ENCODE measurements at regions not wholly inside any gene's neighbourhood (a gene's known extent, or its start where the extent isn't known, plus 50 kb on each side); places are given as distances from the start of the nearest gene placed in this dataset.
A peak's percentile ranks its signal among the peaks of the same experiment; 100 is the strongest.

GRCh38 chr4:124948976-124949597 lies 236.6 kb upstream of the ANKRD50 start:
- no peaks in the 10 kb centered on the region for H3K27me3 ChIP-seq (ENCODE audit: control insufficient read depth, insufficient read depth, low read length)
- H3K4me1 ChIP-seq (ENCODE audit: control insufficient read depth, insufficient read depth, low read length): no peaks in the 10 kb centered on the region
- H3K27ac ChIP-seq (ENCODE audit: low read length): no peak overlapping the region
- H3K36me3 ChIP-seq (ENCODE audit: control insufficient read depth, insufficient read depth, low read length): no peaks in the 10 kb centered on the region
- DNase-seq: no peak
- no CpG with 5 or more reads among the region's 1 CpG for WGBS (ENCODE audit: insufficient coverage)
- no peaks in the 10 kb centered on the region for H3K9me3 ChIP-seq (replicated peaks; ENCODE audit: control insufficient read depth, low read depth, low read length)
- H3K4me3 ChIP-seq (ENCODE audit: low read length): no peak overlapping the region

GRCh38 chr4:124947622-124948265 lies 235.2 kb upstream of the ANKRD50 start:
- WGBS (ENCODE audit: insufficient coverage): no CpG with 5 or more reads among the region's 3 CpGs
- Histone ChIP-seq H3K27me3 (ENCODE audit: control insufficient read depth, insufficient read depth, low read length) (no peaks in the 10 kb centered on the region), H3K27ac (ENCODE audit: low read length) (no peak overlapping the region), H3K4me1 (ENCODE audit: control insufficient read depth, insufficient read depth, low read length) (no peaks in the 10 kb centered on the region), H3K9me3 (replicated peaks; ENCODE audit: control insufficient read depth, low read depth, low read length) (no peaks in the 10 kb centered on the region), H3K4me3 (ENCODE audit: low read length) (no peak overlapping the region), H3K36me3 (ENCODE audit: control insufficient read depth, insufficient read depth, low read length) (no peaks in the 10 kb centered on the region)
- no peak for DNase-seq

GRCh38 chr4:124946696-124947095 lies 234.2 kb upstream of the ANKRD50 start:
- H3K9me3 ChIP-seq (replicated peaks; ENCODE audit: control insufficient read depth, low read depth, low read length): no peaks in the 10 kb centered on the region
- 80% methylated on average over 1 of the region's 2 CpGs for WGBS (ENCODE audit: insufficient coverage)
- no peaks in the 10 kb centered on the region for H3K27me3 ChIP-seq (ENCODE audit: control insufficient read depth, insufficient read depth, low read length)
- no peak overlapping the region for H3K4me3 ChIP-seq (ENCODE audit: low read length)
- H3K27ac ChIP-seq (ENCODE audit: low read length): no peak overlapping the region
- no peaks in the 10 kb centered on the region for H3K36me3 ChIP-seq (ENCODE audit: control insufficient read depth, insufficient read depth, low read length)
- DNase-seq: peak; percentile 16
- no peaks in the 10 kb centered on the region for H3K4me1 ChIP-seq (ENCODE audit: control insufficient read depth, insufficient read depth, low read length)

- H3K4me1 ChIP-seq (ENCODE audit: control insufficient read depth, insufficient read depth, low read length): no peaks in the 10 kb centered on the region
- no CpG with 5 or more reads among the region's 1 CpG for WGBS (ENCODE audit: insufficient coverage)
- H3K36me3 ChIP-seq (ENCODE audit: control insufficient read depth, insufficient read depth, low read length): no peaks in the 10 kb centered on the region
- H3K27ac ChIP-seq (ENCODE audit: low read length): no peak overlapping the region
- no peak for DNase-seq
- H3K9me3 ChIP-seq (replicated peaks; ENCODE audit: control insufficient read depth, low read depth, low read length): no peaks in the 10 kb centered on the region
- no peaks in the 10 kb centered on the region for H3K27me3 ChIP-seq (ENCODE audit: control insufficient read depth, insufficient read depth, low read length)
- H3K4me3 ChIP-seq (ENCODE audit: low read length): no peak overlapping the region
These were observed 232.9 kb upstream of the ANKRD50 start for GRCh38 chr4:124945422-124945821.

GRCh38 chr4:124943938-124944337 lies 231.4 kb upstream of the ANKRD50 start:
- H3K36me3 ChIP-seq (ENCODE audit: control insufficient read depth, insufficient read depth, low read length): no peaks in the 10 kb centered on the region
- no peaks in the 10 kb centered on the region for H3K4me1 ChIP-seq (ENCODE audit: control insufficient read depth, insufficient read depth, low read length)
- no peak overlapping the region for H3K27ac ChIP-seq (ENCODE audit: low read length)
- no peak for DNase-seq
- 98% methylated on average over 4 of the region's 7 CpGs for WGBS (ENCODE audit: insufficient coverage)
- H3K9me3 ChIP-seq (replicated peaks; ENCODE audit: control insufficient read depth, low read depth, low read length): no peaks in the 10 kb centered on the region
- no peak overlapping the region for H3K4me3 ChIP-seq (ENCODE audit: low read length)
- H3K27me3 ChIP-seq (ENCODE audit: control insufficient read depth, insufficient read depth, low read length): no peaks in the 10 kb centered on the region

GRCh38 chr4:124943145-124943889 lies 230.8 kb upstream of the ANKRD50 start:
- Histone ChIP-seq H3K36me3 (ENCODE audit: control insufficient read depth, insufficient read depth, low read length) (no peaks in the 10 kb centered on the region), H3K4me3 (ENCODE audit: low read length) (no peak overlapping the region), H3K9me3 (replicated peaks; ENCODE audit: control insufficient read depth, low read depth, low read length) (no peaks in the 10 kb centered on the region), H3K27ac (ENCODE audit: low read length) (no peak overlapping the region), H3K27me3 (ENCODE audit: control insufficient read depth, insufficient read depth, low read length) (no peaks in the 10 kb centered on the region), H3K4me1 (ENCODE audit: control insufficient read depth, insufficient read depth, low read length) (peaks cover under 1% of the 10 kb centered on the region)
- DNase-seq: no peak
- 100% methylated on average over 4 of the region's 11 CpGs for WGBS (ENCODE audit: insufficient coverage)

GRCh38 chr4:124941267-124941666 lies 228.7 kb upstream of the ANKRD50 start:
- Histone ChIP-seq H3K4me3 (ENCODE audit: low read length) (no peak overlapping the region), H3K27me3 (ENCODE audit: control insufficient read depth, insufficient read depth, low read length) (no peaks in the 10 kb centered on the region), H3K9me3 (replicated peaks; ENCODE audit: control insufficient read depth, low read depth, low read length) (no peaks in the 10 kb centered on the region), H3K4me1 (ENCODE audit: control insufficient read depth, insufficient read depth, low read length) (peaks cover 14% of the 10 kb centered on the region), H3K27ac (ENCODE audit: low read length) (no peak overlapping the region), H3K36me3 (ENCODE audit: control insufficient read depth, insufficient read depth, low read length) (no peaks in the 10 kb centered on the region)
- WGBS (ENCODE audit: insufficient coverage): no CpG with 5 or more reads among the region's 3 CpGs
- no peak for DNase-seq

GRCh38 chr4:124940387-124940786 lies 227.9 kb upstream of the ANKRD50 start:
- Histone ChIP-seq H3K27me3 (ENCODE audit: control insufficient read depth, insufficient read depth, low read length) (no peaks in the 10 kb centered on the region), H3K4me1 (ENCODE audit: control insufficient read depth, insufficient read depth, low read length) (peaks cover 16% of the 10 kb centered on the region), H3K9me3 (replicated peaks; ENCODE audit: control insufficient read depth, low read depth, low read length) (no peaks in the 10 kb centered on the region), H3K27ac (ENCODE audit: low read length) (peak overlapping the region; percentile 4), H3K36me3 (ENCODE audit: control insufficient read depth, insufficient read depth, low read length) (no peaks in the 10 kb centered on the region), H3K4me3 (ENCODE audit: low read length) (no peak overlapping the region)
- no CpG with 5 or more reads among the region's 3 CpGs for WGBS (ENCODE audit: insufficient coverage)
- peak; percentile 94 for DNase-seq

GRCh38 chr4:124939908-124940307 lies 227.4 kb upstream of the ANKRD50 start:
- no peak overlapping the region for H3K4me3 ChIP-seq (ENCODE audit: low read length)
- no peaks in the 10 kb centered on the region for H3K27me3 ChIP-seq (ENCODE audit: control insufficient read depth, insufficient read depth, low read length)
- H3K4me1 ChIP-seq (ENCODE audit: control insufficient read depth, insufficient read depth, low read length): peaks cover 16% of the 10 kb centered on the region
- no peak for DNase-seq
- H3K9me3 ChIP-seq (replicated peaks; ENCODE audit: control insufficient read depth, low read depth, low read length): no peaks in the 10 kb centered on the region
- H3K27ac ChIP-seq (ENCODE audit: low read length): peak overlapping the region; percentile 4
- no peaks in the 10 kb centered on the region for H3K36me3 ChIP-seq (ENCODE audit: control insufficient read depth, insufficient read depth, low read length)
- no CpG with 5 or more reads among the region's 1 CpG for WGBS (ENCODE audit: insufficient coverage)

- Histone ChIP-seq H3K27ac (ENCODE audit: low read length) (no peak overlapping the region), H3K4me1 (ENCODE audit: control insufficient read depth, insufficient read depth, low read length) (peaks cover 16% of the 10 kb centered on the region)
These were observed 226.3 kb upstream of the ANKRD50 start for GRCh38 chr4:124938836-124939235.

More at GRCh38 chr4:124938836-124939235, 226.3 kb upstream of the ANKRD50 start:
- no peak for DNase-seq
- H3K36me3 ChIP-seq (ENCODE audit: control insufficient read depth, insufficient read depth, low read length): no peaks in the 10 kb centered on the region
- no CpG with 5 or more reads among the region's 1 CpG for WGBS (ENCODE audit: insufficient coverage)
- H3K9me3 ChIP-seq (replicated peaks; ENCODE audit: control insufficient read depth, low read depth, low read length): no peaks in the 10 kb centered on the region
- H3K27me3 ChIP-seq (ENCODE audit: control insufficient read depth, insufficient read depth, low read length): no peaks in the 10 kb centered on the region
- H3K4me3 ChIP-seq (ENCODE audit: low read length): no peak overlapping the region

Measured in muscle of leg (tissue), 3 donors.